GM12872 (cell line): ENCODE measurements at regions not wholly inside any gene's neighbourhood (a gene's known extent, or its start where the extent isn't known, plus 50 kb on each side); places are given as distances from the start of the nearest gene placed in this dataset.
A peak's percentile ranks its signal among the peaks of the same experiment; 100 is the strongest.

ENCODE experiments used
- CTCF ChIP-seq: IDR thresholded peaks from 3 replicates; pipeline ENCODE4 v1.5.1; 2011; ENCODE audit warnings: low read depth, mild to moderate bottlenecking, low read length, moderate library complexity; ENCODE audit not compliant: insufficient read depth

GRCh38 chr14:78005325-78005724, 164.8 kb upstream of the NRXN3 start:
- TF ChIP-seq CTCF, result no peak

GRCh38 chr14:78007160-78007559, 163.0 kb upstream of the NRXN3 start:
- no peak for TF ChIP-seq CTCF

- no peak for TF ChIP-seq CTCF
Observed at GRCh38 chr14:78010688-78011087, 159.5 kb upstream of the NRXN3 start.

- TF ChIP-seq CTCF, result no peak
Observed at GRCh38 chr14:78016532-78016931, 153.6 kb upstream of the NRXN3 start.

- no peak for TF ChIP-seq CTCF
Observed at GRCh38 chr14:78018283-78018682, 151.9 kb upstream of the NRXN3 start.

GRCh38 chr14:78022059-78022458, 148.1 kb upstream of the NRXN3 start:
- peak; percentile 77 for TF ChIP-seq CTCF

- no peak for TF ChIP-seq CTCF
Observed at GRCh38 chr14:78023112-78023511, 147.1 kb upstream of the NRXN3 start.

- TF ChIP-seq CTCF, result no peak
Observed at GRCh38 chr14:78028471-78028870, 141.7 kb upstream of the NRXN3 start.
